Neuronal stem cell (in vitro differentiated cells): ENCODE measurements at regions not wholly inside any gene's neighbourhood (a gene's known extent, or its start where the extent isn't known, plus 50 kb on each side); places are given as distances from the start of the nearest gene placed in this dataset.

Experiments used
- DNase-seq: peaks from one replicate; pipeline ENCODE4 v3.0.0-alpha.2; 2013; ENCODE audit warnings: low spot score
- H2AFZ ChIP-seq: one replicate; pipeline ENCODE4 v1.6.1; 2013; ENCODE audit warnings: mild to moderate bottlenecking, low read length, inconsistent platforms
- H2AK5ac ChIP-seq: 2 replicates; pipeline ENCODE4 v1.6.1; 2013; ENCODE audit warnings: low read depth, mild to moderate bottlenecking, inconsistent platforms, low read length, moderate library complexity, mixed read lengths
- H2BK120ac ChIP-seq: 2 replicates; pipeline ENCODE4 v1.6.1; 2013; ENCODE audit warnings: low read depth, mild to moderate bottlenecking, inconsistent platforms, low read length, moderate library complexity, mixed read lengths
- H2BK12ac ChIP-seq: one replicate; pipeline ENCODE4 v1.6.1; 2013; ENCODE audit warnings: low read length, inconsistent platforms
- H2BK15ac ChIP-seq: 2 replicates; pipeline ENCODE4 v1.6.1; 2013; ENCODE audit warnings: mild to moderate bottlenecking, low read length, inconsistent platforms, mixed read lengths
- H2BK5ac ChIP-seq: one replicate; pipeline ENCODE4 v1.6.1; 2013; ENCODE audit warnings: inconsistent platforms, mild to moderate bottlenecking, low read length, moderate library complexity
- H3K14ac ChIP-seq: one replicate; pipeline ENCODE4 v1.6.1; 2013; ENCODE audit warnings: low read length, inconsistent platforms
- H3K18ac ChIP-seq: 2 replicates; pipeline ENCODE4 v1.6.1; 2013; ENCODE audit warnings: low read length, inconsistent platforms
- H3K23ac ChIP-seq: 2 replicates; pipeline ENCODE4 v1.6.1; 2013; ENCODE audit warnings: low read depth, mild to moderate bottlenecking, mixed read lengths, low read length, inconsistent platforms; ENCODE audit not compliant: poor library complexity
- H3K27ac ChIP-seq: replicated peaks from 3 replicates; pipeline ENCODE4 v1.5.1; 2013; ENCODE audit warnings: low read length, inconsistent platforms
- H3K27me3 ChIP-seq, 3 experiments: 2 replicates each; pipeline ENCODE4 v1.6.1; 2013; ENCODE audit warnings: low read length in 3 of 3, mild to moderate bottlenecking in 2 of 3, inconsistent platforms in 1 of 3, low read depth in 1 of 3, mixed read lengths in 1 of 3, moderate library complexity in 1 of 3; ENCODE audit not compliant: control insufficient read depth in 3 of 3, insufficient read depth in 3 of 3
- H3K36me3 ChIP-seq, 2 donors: replicated peaks in 1 of 2; 2 replicates each; pipeline ENCODE4 v1.6.1; 2013; ENCODE audit warnings: low read length in 2 of 2; ENCODE audit not compliant: control insufficient read depth in 2 of 2, insufficient read depth in 2 of 2
- H3K4ac ChIP-seq: 2 replicates; pipeline ENCODE4 v1.6.1; 2013; ENCODE audit warnings: inconsistent platforms, mild to moderate bottlenecking, low read length, moderate library complexity
- H3K4me1 ChIP-seq, 2 donors: 1 replicate in 1 of 2; 2 replicates in 1 of 2; pipeline ENCODE4 v1.6.1; 2013; ENCODE audit warnings: low read length in 2 of 2, low read depth in 1 of 2; ENCODE audit not compliant: control insufficient read depth in 2 of 2, insufficient read depth in 1 of 2
- H3K4me2 ChIP-seq: one replicate; pipeline ENCODE4 v1.6.1; 2013; ENCODE audit warnings: mild to moderate bottlenecking, low read length, inconsistent platforms; ENCODE audit not compliant: insufficient read depth, poor library complexity, severe bottlenecking
- H3K4me3 ChIP-seq, 2 donors: 2 replicates each; pipeline ENCODE4 v1.5.1; 2013; ENCODE audit warnings: low read length in 2 of 2, mild to moderate bottlenecking in 2 of 2, inconsistent platforms in 1 of 2, moderate library complexity in 1 of 2
- H3K79me1 ChIP-seq: one replicate; pipeline ENCODE4 v1.6.1; 2013; ENCODE audit warnings: low read depth, mild to moderate bottlenecking, inconsistent platforms, low read length, moderate library complexity
- H3K9ac ChIP-seq: one replicate; pipeline ENCODE4 v1.6.1; 2013; ENCODE audit warnings: mild to moderate bottlenecking, low read depth, low read length, inconsistent platforms; ENCODE audit not compliant: poor library complexity
- H3K9me3 ChIP-seq, 2 donors: replicated peaks in 1 of 2; 2 replicates each; pipeline versions ENCODE3 to v1.6.1; 2013; ENCODE audit warnings: low read length in 2 of 2, mild to moderate bottlenecking in 2 of 2, inconsistent platforms in 1 of 2, low read depth in 1 of 2, mixed read lengths in 1 of 2, moderate library complexity in 1 of 2; ENCODE audit not compliant: control insufficient read depth in 2 of 2, insufficient read depth in 1 of 2
- H4K8ac ChIP-seq: one replicate; pipeline ENCODE4 v1.6.1; 2013; ENCODE audit warnings: low read depth, mild to moderate bottlenecking, inconsistent platforms, low read length, moderate library complexity
- H4K91ac ChIP-seq: one replicate; pipeline ENCODE4 v1.6.1; 2013; ENCODE audit warnings: low read length, low read depth, mild to moderate bottlenecking, inconsistent platforms; ENCODE audit not compliant: poor library complexity
- WGBS, 2 donors: extraction: QIAGEN DNeasy Blood & Tissue Kit; methylation state at CpG; one replicate each; pipeline ENCODE4 v1.1.7; 2013; ENCODE audit warnings: missing lambda C conversion rate in 2 of 2, mixed read lengths in 1 of 2; ENCODE audit not compliant: insufficient read length in 2 of 2, insufficient replicate concordance in 1 of 2; ENCODE audit errors: extremely low coverage in 2 of 2; 5-methylcytosine and 5-hydroxymethylcytosine counted together

DNA sequence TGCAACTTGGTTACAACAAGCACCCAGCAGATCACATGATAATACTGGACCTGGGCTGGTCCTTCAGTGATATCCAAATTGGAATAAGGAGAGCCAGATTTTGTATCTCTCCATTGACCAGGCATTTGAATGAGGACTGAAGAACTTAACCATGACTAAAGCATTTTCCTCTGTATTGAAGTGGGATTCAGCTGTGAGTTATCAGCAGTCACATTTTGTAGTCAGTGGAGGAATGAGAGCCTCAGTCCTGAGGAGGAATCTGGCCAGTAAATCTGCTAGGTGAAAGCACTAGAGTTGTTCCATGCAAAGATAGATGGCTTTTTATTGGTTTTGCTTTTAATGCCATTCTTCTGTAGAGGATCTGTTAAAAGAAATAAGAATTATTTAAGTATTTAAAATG lies 1506.0 kb downstream of the PCDH7 start:
- no peak overlapping the region for H3K4me3 ChIP-seq
- no peak overlapping the region for H3K4ac ChIP-seq
- no peak overlapping the region for H3K27ac ChIP-seq
- H3K9me3 ChIP-seq, result no peaks in the 10 kb centered on the region
- no peak overlapping the region for H4K91ac ChIP-seq
- H3K27me3 ChIP-seq, result no peaks in the 10 kb centered on the region
- no peak overlapping the region for H2BK5ac ChIP-seq
- H2BK120ac ChIP-seq, result no peak overlapping the region
- no peak overlapping the region for H3K14ac ChIP-seq
- no peak overlapping the region for H3K4me2 ChIP-seq
- H2BK12ac ChIP-seq, result no peak overlapping the region
- H3K79me1 ChIP-seq, result no peaks in the 10 kb centered on the region
- DNase-seq, result no peak
- no peaks in the 10 kb centered on the region for H3K4me1 ChIP-seq
- no peaks in the 10 kb centered on the region for H3K36me3 ChIP-seq
- no peak overlapping the region for H3K23ac ChIP-seq
- no peak overlapping the region for H4K8ac ChIP-seq
- H2AFZ ChIP-seq, result no peak overlapping the region
- H3K18ac ChIP-seq, result no peak overlapping the region
- H2AK5ac ChIP-seq, result no peak overlapping the region
- H2BK15ac ChIP-seq, result no peak overlapping the region
- no peak overlapping the region for H3K9ac ChIP-seq

GRCh38 chr4:32226733-32227132 lies 1506.6 kb downstream of the PCDH7 start:
- Histone ChIP-seq H2BK120ac (no peak overlapping the region), H3K9ac (no peak overlapping the region), H3K79me1 (no peaks in the 10 kb centered on the region), H3K4me1 (no peaks in the 10 kb centered on the region), H2AK5ac (no peak overlapping the region), H2AFZ (no peak overlapping the region), H4K8ac (no peak overlapping the region), H3K36me3 (no peaks in the 10 kb centered on the region), H2BK15ac (no peak overlapping the region), H3K4ac (no peak overlapping the region), H2BK12ac (no peak overlapping the region), H3K9me3 (no peaks in the 10 kb centered on the region), H2BK5ac (no peak overlapping the region), H4K91ac (no peak overlapping the region), H3K27me3 (no peaks in the 10 kb centered on the region), H3K14ac (no peak overlapping the region), H3K18ac (no peak overlapping the region), H3K23ac (no peak overlapping the region), H3K4me3 (no peak overlapping the region), H3K4me2 (no peak overlapping the region), H3K27ac (no peak overlapping the region)
- no peak for DNase-seq
- no CpG with 5 or more reads among the region's 2 CpGs for whole genome bisulfite sequencing, 2 donors

DNA sequence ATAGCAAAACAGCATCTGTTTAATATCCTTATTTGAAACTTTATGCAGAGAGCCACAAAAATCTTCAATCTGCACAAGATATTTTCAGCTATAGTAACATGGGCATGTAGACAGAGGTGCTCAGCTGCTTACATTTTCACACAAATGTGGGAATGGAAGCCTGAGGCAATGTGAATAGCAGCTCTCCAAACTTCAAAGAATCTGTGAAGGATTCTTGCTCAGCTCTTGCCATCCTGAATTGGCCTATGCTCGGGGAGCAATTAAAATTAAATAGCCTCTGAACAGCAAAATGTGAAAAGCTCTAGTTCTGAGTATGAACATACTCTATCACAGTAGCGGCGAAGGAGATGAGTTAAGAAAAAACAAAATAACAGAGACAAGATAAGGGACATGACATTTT lies 1523.8 kb downstream of the PCDH7 start:
- Histone ChIP-seq H3K23ac (no peak overlapping the region), H3K36me3 (no peaks in the 10 kb centered on the region), H3K4ac (no peak overlapping the region), H2AK5ac (no peak overlapping the region), H3K18ac (no peak overlapping the region), H3K4me2 (no peak overlapping the region), H3K79me1 (no peaks in the 10 kb centered on the region), H3K9ac (no peak overlapping the region), H2AFZ (no peak overlapping the region), H4K91ac (no peak overlapping the region), H3K9me3 (no peaks in the 10 kb centered on the region), H3K27ac (no peak overlapping the region), H4K8ac (no peak overlapping the region), H2BK12ac (no peak overlapping the region), H3K14ac (no peak overlapping the region), H3K27me3 (no peaks in the 10 kb centered on the region), H3K4me3 (no peak overlapping the region), H2BK15ac (no peak overlapping the region), H2BK5ac (no peak overlapping the region), H3K4me1 (no peaks in the 10 kb centered on the region), H2BK120ac (no peak overlapping the region)
- no CpG with 5 or more reads among the region's 3 CpGs for WGBS, 2 donors
- DNase-seq, result no peak

- H3K9ac ChIP-seq, result no peak overlapping the region
- no peak overlapping the region for H3K27ac ChIP-seq
- H3K79me1 ChIP-seq, result no peaks in the 10 kb centered on the region
- H3K36me3 ChIP-seq, result no peaks in the 10 kb centered on the region
- no peak overlapping the region for H3K4me2 ChIP-seq
- no CpG with 5 or more reads among the region's 2 CpGs for WGBS, 2 donors
- H3K23ac ChIP-seq, result no peak overlapping the region
- H3K9me3 ChIP-seq, result no peaks in the 10 kb centered on the region
- H3K4ac ChIP-seq, result no peak overlapping the region
- H2BK15ac ChIP-seq, result no peak overlapping the region
- no peak overlapping the region for H3K14ac ChIP-seq
- H3K18ac ChIP-seq, result no peak overlapping the region
- H3K4me3 ChIP-seq, result no peak overlapping the region
- no peak overlapping the region for H2BK12ac ChIP-seq
- no peak overlapping the region for H2AK5ac ChIP-seq
- H2AFZ ChIP-seq, result no peak overlapping the region
- H4K91ac ChIP-seq, result no peak overlapping the region
- no peak overlapping the region for H2BK120ac ChIP-seq
- no peaks in the 10 kb centered on the region for H3K4me1 ChIP-seq
- DNase-seq, result no peak
- H4K8ac ChIP-seq, result no peak overlapping the region
- no peaks in the 10 kb centered on the region for H3K27me3 ChIP-seq
- no peak overlapping the region for H2BK5ac ChIP-seq
Observed at GRCh38 chr4:32249040-32249439, 1528.9 kb downstream of the PCDH7 start.
